SU-DHL-6 (cell line): ENCODE measurements at regions not wholly inside any gene's neighbourhood (a gene's known extent, or its start where the extent isn't known, plus 50 kb on each side); places are given as distances from the start of the nearest gene placed in this dataset.

ENCODE experiments used
- EZH2phosphoT487 ChIP-seq: fragments of 200-600 bp; sonication (generic), shearing (Covaris generic); conservative IDR thresholded peaks from 2 replicates; pipeline ENCODE4 v1.6.1; 2018; ENCODE audit warnings: mild to moderate bottlenecking, antibody characterized with exemption, low read length, moderate library complexity, mixed read lengths
- TF ChIP-seq, protein P1 (sequence below): fragments of 200-600 bp; sonication (generic); IDR thresholded peaks from one replicate; pipeline ENCODE4 v1.5.1; 2017; ENCODE audit warnings: antibody characterized with exemption, mild to moderate bottlenecking, low read length, moderate library complexity; ENCODE audit not compliant: insufficient read depth, poor library complexity, severe bottlenecking

GRCh38 chr9:16102154-16102553, 549.3 kb downstream of the CCDC171 start:
- TF ChIP-seq, protein P1, sequence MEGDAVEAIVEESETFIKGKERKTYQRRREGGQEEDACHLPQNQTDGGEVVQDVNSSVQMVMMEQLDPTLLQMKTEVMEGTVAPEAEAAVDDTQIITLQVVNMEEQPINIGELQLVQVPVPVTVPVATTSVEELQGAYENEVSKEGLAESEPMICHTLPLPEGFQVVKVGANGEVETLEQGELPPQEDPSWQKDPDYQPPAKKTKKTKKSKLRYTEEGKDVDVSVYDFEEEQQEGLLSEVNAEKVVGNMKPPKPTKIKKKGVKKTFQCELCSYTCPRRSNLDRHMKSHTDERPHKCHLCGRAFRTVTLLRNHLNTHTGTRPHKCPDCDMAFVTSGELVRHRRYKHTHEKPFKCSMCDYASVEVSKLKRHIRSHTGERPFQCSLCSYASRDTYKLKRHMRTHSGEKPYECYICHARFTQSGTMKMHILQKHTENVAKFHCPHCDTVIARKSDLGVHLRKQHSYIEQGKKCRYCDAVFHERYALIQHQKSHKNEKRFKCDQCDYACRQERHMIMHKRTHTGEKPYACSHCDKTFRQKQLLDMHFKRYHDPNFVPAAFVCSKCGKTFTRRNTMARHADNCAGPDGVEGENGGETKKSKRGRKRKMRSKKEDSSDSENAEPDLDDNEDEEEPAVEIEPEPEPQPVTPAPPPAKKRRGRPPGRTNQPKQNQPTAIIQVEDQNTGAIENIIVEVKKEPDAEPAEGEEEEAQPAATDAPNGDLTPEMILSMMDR, result no peak
- TF ChIP-seq EZH2phosphoT487, result no peak
